K562 (cell line): ENCODE measurements at regions not wholly inside any gene's neighbourhood (a gene's known extent, or its start where the extent isn't known, plus 50 kb on each side); places are given as distances from the start of the nearest gene placed in this dataset.

Experiments
- CHD4 ChIP-seq: fragments of 200-600 bp; sonication (generic); IDR thresholded peaks from 3 replicates; pipeline ENCODE4 v1.6.1; 2012; ENCODE audit warnings: low read depth, mild to moderate bottlenecking, mixed read lengths, low read length, inconsistent platforms; ENCODE audit not compliant: insufficient read depth, insufficient replicate concordance, poor library complexity, severe bottlenecking
- FIP1L1 ChIP-seq: fragments of 200-400 bp; formaldehyde crosslinking; IDR thresholded peaks from 2 replicates; pipeline ENCODE4 v1.6.1; 2018; ENCODE audit warnings: mild to moderate bottlenecking, low read depth, low read length; ENCODE audit not compliant: poor library complexity, severe bottlenecking
- MNT ChIP-seq, 2 experiments: fragments of 450-650 bp; conservative IDR thresholded peaks; 2 replicates each; pipeline ENCODE4 v1.6.1; 2017; ENCODE audit warnings: mild to moderate bottlenecking in 2 of 2, moderate library complexity in 2 of 2
- NEUROD1 ChIP-seq: fragments of 150-350 bp; IDR thresholded peaks from 2 replicates; pipeline ENCODE4 v1.6.1; 2014; ENCODE audit warnings: borderline replicate concordance, low read length, low read depth; ENCODE audit not compliant: partially characterized antibody
- POLR2A ChIP-seq: fragments of 450-650 bp; conservative IDR thresholded peaks from 2 replicates; pipeline ENCODE4 v1.6.1; 2016
- SIX5 ChIP-seq, 2 experiments: IDR thresholded peaks; 2 replicates each; pipeline ENCODE4 v1.6.1; 2011; ENCODE audit warnings: low read length in 2 of 2, borderline replicate concordance in 1 of 2, low read depth in 1 of 2, mild to moderate bottlenecking in 1 of 2, moderate library complexity in 1 of 2; ENCODE audit not compliant: insufficient read depth in 1 of 2
- SMC3 ChIP-seq: conservative IDR thresholded peaks from 2 replicates; pipeline ENCODE4 v1.6.1; 2011; ENCODE audit warnings: low read depth, low read length, improper control_type of control experiment; ENCODE audit not compliant: insufficient read depth
- ZHX1 ChIP-seq: fragments of 150-350 bp; conservative IDR thresholded peaks from 2 replicates; pipeline ENCODE4 v1.6.1; 2014; ENCODE audit warnings: low read length
- ZNF354B ChIP-seq: fragments of 250-450 bp; sonication (Bioruptor Pico); IDR thresholded peaks from 2 replicates; pipeline ENCODE4 v1.4.0; 2020
- ZNF655 ChIP-seq: fragments of 250-450 bp; sonication (Bioruptor Pico); IDR thresholded peaks from 2 replicates; pipeline ENCODE4 v1.5.0; 2021

- no peak for TF ChIP-seq CHD4
- TF ChIP-seq ZHX1: no peak
- no peak for TF ChIP-seq ZNF655
- no peak for TF ChIP-seq POLR2A
- TF ChIP-seq SMC3: no peak
- no peak for TF ChIP-seq FIP1L1
- no peak for TF ChIP-seq SIX5 (IDR thresholded peaks at IDR 0.05; ENCODE audit: borderline replicate concordance in 1 of 2, insufficient read depth in 1 of 2, low read depth in 1 of 2, low read length in 2 of 2)
- no peak for TF ChIP-seq NEUROD1
- TF ChIP-seq MNT (conservative IDR thresholded peaks at IDR 0.05): no peak
- TF ChIP-seq ZNF354B (CRISPR knock-in tag): no peak
Observed at GRCh38 chr6:86723151-86723550, 214.2 kb upstream of the HTR1E start (continued).
